IMR-90 (cell line): ENCODE measurements at regions not wholly inside any gene's neighbourhood (a gene's known extent, or its start where the extent isn't known, plus 50 kb on each side); places are given as distances from the start of the nearest gene placed in this dataset.

Source experiments
- ATAC-seq: fragments of 200-7000 bp; cut with Tn5 transposase; 2 replicates; pipeline ENCODE4 v1.9.1; 2020; ENCODE audit warnings: low read depth, mild to moderate bottlenecking, moderate library complexity
- BruUV-seq: library from RNA; stranded (reverse); fragments of 400-500 nt; replicated peaks from 2 replicates; lab custom pipeline; 2021; lab: Mats Ljungman, UMichigan
- CTCF ChIA-PET: fragments of 300-600 bp; formaldehyde crosslinking; extraction: SDS; loops from one replicate; lab custom pipeline; 2021; ENCODE audit warnings: antibody characterized with exemption; lab: Yijun Ruan, JAX
- POLR2A ChIA-PET: fragments of 300-600 bp; sonication (Branson Sonifier 250); formaldehyde crosslinking; loops from one replicate; lab custom pipeline; 2022; ENCODE audit warnings: antibody characterized with exemption; ENCODE audit not compliant: unreplicated experiment; lab: Charles Lee
- DNase-seq: peaks from one replicate; pipeline ENCODE4 v3.0.0; 2013
- H2AFZ ChIP-seq: replicated peaks from 2 replicates; pipeline ENCODE3; 2013; ENCODE audit warnings: low read length, mild to moderate bottlenecking; ENCODE audit not compliant: poor library complexity
- H2AK5ac ChIP-seq: 2 replicates; pipeline ENCODE4 v1.6.1; 2013; ENCODE audit warnings: low read depth, low read length, inconsistent platforms
- H2AK9ac ChIP-seq: replicated peaks from 2 replicates; pipeline ENCODE3; 2013; ENCODE audit warnings: mild to moderate bottlenecking, low read depth, low read length, moderate library complexity; ENCODE audit not compliant: poor library complexity
- H2BK120ac ChIP-seq: 2 replicates; pipeline ENCODE4 v1.6.1; 2013; ENCODE audit warnings: low read depth, low read length, inconsistent platforms
- H2BK15ac ChIP-seq: 3 replicates; pipeline ENCODE4 v1.6.1; 2013; ENCODE audit warnings: low read depth, low read length, inconsistent platforms
- H2BK20ac ChIP-seq: 2 replicates; pipeline ENCODE4 v1.6.1; 2013; ENCODE audit warnings: low read depth, mild to moderate bottlenecking, inconsistent platforms, low read length, moderate library complexity
- H2BK5ac ChIP-seq: 2 replicates; pipeline ENCODE4 v1.6.1; 2013; ENCODE audit warnings: mild to moderate bottlenecking, low read depth, low read length, inconsistent platforms; ENCODE audit not compliant: poor library complexity, severe bottlenecking
- H3K14ac ChIP-seq: replicated peaks from 2 replicates; pipeline ENCODE4 v1.6.1; 2013; ENCODE audit warnings: low read depth, low read length, inconsistent platforms
- H3K18ac ChIP-seq: 2 replicates; pipeline ENCODE4 v1.6.1; 2013; ENCODE audit warnings: low read depth, low read length, control low read depth
- H3K23ac ChIP-seq: 2 replicates; pipeline ENCODE4 v1.6.1; 2013; ENCODE audit warnings: low read depth, low read length, inconsistent platforms
- H3K27ac ChIP-seq: 2 replicates; pipeline ENCODE4 v1.5.1; 2013; ENCODE audit warnings: mild to moderate bottlenecking, control low read depth, low read length; ENCODE audit not compliant: insufficient read depth
- H3K27me3 ChIP-seq: 2 replicates; pipeline ENCODE4 v1.6.1; 2013; ENCODE audit warnings: low read length; ENCODE audit not compliant: control insufficient read depth, insufficient read depth
- H3K36me3 ChIP-seq: 2 replicates; pipeline ENCODE4 v1.6.1; 2013; ENCODE audit warnings: low read length, mixed read lengths; ENCODE audit not compliant: control insufficient read depth, insufficient read depth
- H3K4ac ChIP-seq: 2 replicates; pipeline ENCODE4 v1.6.1; 2013; ENCODE audit warnings: low read depth, low read length, inconsistent platforms
- H3K4me1 ChIP-seq: 2 replicates; pipeline ENCODE4 v1.6.1; 2013; ENCODE audit warnings: low read length, mixed read lengths; ENCODE audit not compliant: control insufficient read depth, insufficient read depth
- H3K4me2 ChIP-seq: 2 replicates; pipeline ENCODE4 v1.6.1; 2013; ENCODE audit warnings: low read depth, mild to moderate bottlenecking, control low read depth, low read length, moderate library complexity
- H3K4me3 ChIP-seq: 2 replicates; pipeline ENCODE4 v1.5.1; 2013; ENCODE audit warnings: low read depth, mild to moderate bottlenecking, control low read depth, low read length, moderate library complexity; ENCODE audit not compliant: insufficient read depth
- H3K56ac ChIP-seq: 2 replicates; pipeline ENCODE4 v1.6.1; 2013; ENCODE audit warnings: low read length, inconsistent platforms; ENCODE audit not compliant: insufficient read depth; ENCODE audit errors: extremely low read depth
- H3K79me1 ChIP-seq, 2 experiments: 2 replicates each; pipeline ENCODE4 v1.6.1; 2013; ENCODE audit warnings: low read length in 2 of 2, inconsistent platforms in 1 of 2, low read depth in 1 of 2
- H3K9ac ChIP-seq: 2 replicates; pipeline ENCODE4 v1.6.1; 2013; ENCODE audit warnings: low read depth, low read length, control low read depth
- H3K9me1 ChIP-seq: 2 replicates; pipeline ENCODE4 v1.6.1; 2013; ENCODE audit warnings: low read length, inconsistent platforms; ENCODE audit not compliant: insufficient read depth
- H3K9me3 ChIP-seq: 2 replicates; pipeline ENCODE4 v1.6.1; 2013; ENCODE audit warnings: low read length; ENCODE audit not compliant: control insufficient read depth, insufficient read depth
- H4K20me1 ChIP-seq: 2 replicates; pipeline ENCODE4 v1.6.1; 2013; ENCODE audit warnings: low read length, inconsistent platforms; ENCODE audit not compliant: insufficient read depth
- H4K5ac ChIP-seq: 2 replicates; pipeline ENCODE4 v1.6.1; 2013; ENCODE audit warnings: mild to moderate bottlenecking, low read depth, low read length, control low read depth
- H4K8ac ChIP-seq, 2 experiments: 2 replicates each; pipeline ENCODE4 v1.6.1; 2013; ENCODE audit warnings: low read depth in 2 of 2, low read length in 2 of 2, control low read depth in 1 of 2, inconsistent platforms in 1 of 2
- H4K91ac ChIP-seq: 2 replicates; pipeline ENCODE4 v1.6.1; 2013; ENCODE audit warnings: low read depth, low read length, inconsistent platforms; ENCODE audit not compliant: insufficient read depth
- BHLHE40 ChIP-seq: fragments of 150-350 bp; IDR thresholded peaks from 2 replicates; pipeline ENCODE4 v1.6.1; 2016; ENCODE audit warnings: mild to moderate bottlenecking, low read depth, low read length
- CEBPB ChIP-seq: IDR thresholded peaks from 2 replicates; pipeline ENCODE4 v1.6.1; 2012; ENCODE audit warnings: low read depth, low read length, improper control_type of control experiment
- CHD1 ChIP-seq: IDR thresholded peaks from 2 replicates; pipeline ENCODE4 v1.6.1; 2012; ENCODE audit warnings: low read depth, low read length, improper control_type of control experiment
- CTCF ChIP-seq: conservative IDR thresholded peaks from 2 replicates; pipeline ENCODE4 v1.5.1; 2012; ENCODE audit warnings: mild to moderate bottlenecking, low read depth, low read length, improper control_type of control experiment
- ELK1 ChIP-seq: fragments of 150-350 bp; IDR thresholded peaks from 2 replicates; pipeline ENCODE4 v1.6.1; 2016; ENCODE audit warnings: low read depth, mild to moderate bottlenecking, low read length, moderate library complexity, borderline replicate concordance
- MAFK ChIP-seq: IDR thresholded peaks from 2 replicates; pipeline ENCODE4 v1.6.1; 2012; ENCODE audit warnings: low read depth, low read length, improper control_type of control experiment
- MAZ ChIP-seq: IDR thresholded peaks from 2 replicates; pipeline ENCODE4 v1.6.1; 2012; ENCODE audit warnings: low read depth, mild to moderate bottlenecking, low read length, improper control_type of control experiment, moderate library complexity, borderline replicate concordance
- NFE2L2 ChIP-seq: fragments of 150-350 bp; IDR thresholded peaks from 2 replicates; pipeline ENCODE4 v1.6.1; 2016; ENCODE audit warnings: low read depth, mild to moderate bottlenecking, low read length
- RAD21 ChIP-seq: IDR thresholded peaks from 2 replicates; pipeline ENCODE4 v1.6.1; 2012; ENCODE audit warnings: low read length, improper control_type of control experiment
- RFX5 ChIP-seq: IDR thresholded peaks from 2 replicates; pipeline ENCODE4 v1.8.0; 2012; ENCODE audit warnings: low read depth, mild to moderate bottlenecking, low read length, moderate library complexity
- SMC3 ChIP-seq: fragments of 150-350 bp; IDR thresholded peaks from 2 replicates; pipeline ENCODE4 v1.6.1; 2016; ENCODE audit warnings: low read depth, mild to moderate bottlenecking, antibody characterized with exemption, low read length, moderate library complexity
- USF2 ChIP-seq: fragments of 150-350 bp; IDR thresholded peaks from 2 replicates; pipeline ENCODE4 v1.6.1; 2017; ENCODE audit warnings: mild to moderate bottlenecking, antibody characterized with exemption, low read length, low read depth
- WGBS, 2 experiments: methylation state at CpG; one replicate each; pipeline versions ENCODE4 v1.1.5 to v1.1.7; 2013; ENCODE audit warnings: missing lambda C conversion rate in 2 of 2; ENCODE audit not compliant: insufficient read length in 1 of 2; ENCODE audit errors: extremely low coverage in 2 of 2; 5-methylcytosine and 5-hydroxymethylcytosine counted together
- dilution Hi-C: fragments of 300-500 bp; cut with HindIII; formaldehyde crosslinking; loops from one replicate; pipeline ENCODE4 v1.14.3; 2018; ENCODE audit warnings: low sequenced_read_pairs; ENCODE audit not compliant: unreplicated experiment
- in situ Hi-C: fragments of 300-500 bp; cut with MboI; formaldehyde crosslinking; loops from 3 replicates; pipeline ENCODE4 v1.14.3; 2019; ENCODE audit warnings: low sequenced_read_pairs, inconsistent platforms, mixed read lengths
- intact Hi-C: fragments of 100-400 bp; cut with micrococcal nuclease; formaldehyde crosslinking; loops from 2 replicates; pipeline ENCODE4 v1.10.0; 2022

GRCh38 chr7:4472728-4473127 is 209.4 kb upstream of the FOXK1 start:
- no peak overlapping the region for H3K4ac ChIP-seq
- H4K5ac ChIP-seq: no peak overlapping the region
- no peak overlapping the region for H3K18ac ChIP-seq
- no peak overlapping the region for H2BK20ac ChIP-seq
- no peak overlapping the region for H3K27ac ChIP-seq
- no peak overlapping the region for H3K56ac ChIP-seq
- no peak overlapping the region for H2AFZ ChIP-seq
- H3K4me2 ChIP-seq: no peak overlapping the region
- no peaks in the 10 kb centered on the region for H4K20me1 ChIP-seq
- ATAC-seq: no peak
- H2AK9ac ChIP-seq: no peak overlapping the region
- TF ChIP-seq MAFK (no peak), CTCF (no peak), SMC3 (no peak), NFE2L2 (no peak), USF2 (no peak), MAZ (no peak), RFX5 (no peak), RAD21 (no peak), BHLHE40 (no peak), ELK1 (no peak), CHD1 (no peak), CEBPB (no peak)
- no peak overlapping the region for H2AK5ac ChIP-seq
- H3K9me1 ChIP-seq: no peaks in the 10 kb centered on the region
- BruUV-seq: no TSS peak
- H3K23ac ChIP-seq: no peak overlapping the region
- dilution Hi-C loops: no loop called here
- H2BK15ac ChIP-seq: no peak overlapping the region
- no peak overlapping the region for H3K9ac ChIP-seq
- H3K14ac ChIP-seq: no peak overlapping the region
- no peaks in the 10 kb centered on the region for H3K79me1 ChIP-seq
- intact Hi-C loops: loop anchor here (10.0 kb wide), 1 partner anchor 548 kb away; no protein-coding TSS in a partner anchor
- no peak for DNase-seq
- H2BK5ac ChIP-seq: no peak overlapping the region
- ChIA-PET CTCF (no interaction called here), POLR2A (no interaction called here)
- H4K8ac ChIP-seq: no peak overlapping the region
- H3K27me3 ChIP-seq: no peaks in the 10 kb centered on the region
- no peak overlapping the region for H2BK120ac ChIP-seq
- H3K4me3 ChIP-seq: no peak overlapping the region
- no peaks in the 10 kb centered on the region for H3K4me1 ChIP-seq
- no peaks in the 10 kb centered on the region for H3K36me3 ChIP-seq
- WGBS, 2 experiments: 49% methylated on average over 10 of the region's 12 CpGs; no CpG with 5 or more reads in 1 of the 2 experiments
- peaks cover 25% of the 10 kb centered on the region for H3K9me3 ChIP-seq
- in situ Hi-C loops: no loop called here
- no peak overlapping the region for H4K91ac ChIP-seq
